OCI-LY7 (cell line): ENCODE measurements at regions not wholly inside any gene's neighbourhood (a gene's known extent, or its start where the extent isn't known, plus 50 kb on each side); places are given as distances from the start of the nearest gene placed in this dataset.

Source experiments
- BruUV-seq: library from RNA; stranded (reverse); fragments of 400-500 nt; replicated peaks from 2 replicates; lab custom pipeline; 2021; lab: Mats Ljungman, UMichigan
- CTCF ChIA-PET: fragments of 300-600 bp; sonication (Branson Sonifier 250); formaldehyde crosslinking; loops from one replicate; lab custom pipeline; 2022; ENCODE audit warnings: antibody characterized with exemption; ENCODE audit not compliant: unreplicated experiment; lab: Charles Lee
- POLR2A ChIA-PET: fragments of 300-600 bp; sonication (Branson Sonifier 250); formaldehyde crosslinking; loops from one replicate; lab custom pipeline; 2022; ENCODE audit warnings: antibody characterized with exemption; lab: Charles Lee
- DNase-seq: peaks from one replicate; pipeline ENCODE4 v3.0.0-alpha.2; 2015; ENCODE audit warnings: low spot score
- H2AFZ ChIP-seq: fragments of 200-600 bp; sonication (generic), shearing (Covaris generic); 2 replicates; pipeline ENCODE4 v1.6.1; 2014; ENCODE audit warnings: mild to moderate bottlenecking, antibody characterized with exemption, low read length, moderate library complexity
- H3K27ac ChIP-seq: fragments of 200-600 bp; sonication (generic); 2 replicates; pipeline ENCODE4 v1.5.1; 2014; ENCODE audit warnings: mixed run types, low read depth, mild to moderate bottlenecking, moderate library complexity, low read length, inconsistent platforms; ENCODE audit not compliant: poor library complexity, severe bottlenecking
- H3K36me3 ChIP-seq: fragments of 200-600 bp; sonication (generic); 2 replicates; pipeline ENCODE4 v1.6.1; 2014; ENCODE audit warnings: mild to moderate bottlenecking, antibody characterized with exemption, low read length, moderate library complexity, mixed read lengths; ENCODE audit not compliant: insufficient read depth
- H3K4me1 ChIP-seq: fragments of 200-600 bp; sonication (generic); 2 replicates; pipeline ENCODE4 v1.5.1; 2014; ENCODE audit warnings: mild to moderate bottlenecking, low read length; ENCODE audit not compliant: insufficient read depth, poor library complexity, severe bottlenecking
- H3K4me2 ChIP-seq: fragments of 200-600 bp; sonication (generic); 2 replicates; pipeline ENCODE4 v1.6.1; 2014; ENCODE audit warnings: mild to moderate bottlenecking, low read length
- H3K4me3 ChIP-seq: fragments of 200-600 bp; sonication (generic); 2 replicates; pipeline ENCODE4 v1.5.1; 2014; ENCODE audit warnings: mild to moderate bottlenecking, low read depth, low read length; ENCODE audit not compliant: poor library complexity, severe bottlenecking
- H3K79me2 ChIP-seq: fragments of 200-600 bp; sonication (generic); 2 replicates; pipeline ENCODE4 v1.6.1; 2016; ENCODE audit warnings: low read depth, mild to moderate bottlenecking, low read length, moderate library complexity, mixed read lengths; ENCODE audit not compliant: insufficient read depth
- H3K9me2 ChIP-seq: fragments of 200-600 bp; sonication (generic); 2 replicates; pipeline ENCODE4 v1.6.1; 2016; ENCODE audit warnings: mild to moderate bottlenecking, low read length, mixed read lengths; ENCODE audit not compliant: insufficient read depth
- H3K9me3 ChIP-seq: fragments of 200-600 bp; sonication (generic); 2 replicates; pipeline ENCODE4 v1.6.1; 2014; ENCODE audit warnings: mild to moderate bottlenecking, mixed run types, low read length, mixed read lengths
- H4K20me1 ChIP-seq: fragments of 200-600 bp; sonication (generic); 2 replicates; pipeline ENCODE4 v1.6.1; 2014; ENCODE audit warnings: mild to moderate bottlenecking, antibody characterized with exemption, low read length, moderate library complexity, mixed read lengths; ENCODE audit not compliant: insufficient read depth
- EZH2phosphoT487 ChIP-seq: fragments of 200-600 bp; sonication (generic); IDR thresholded peaks from 2 replicates; pipeline ENCODE4 v1.6.1; 2018; ENCODE audit warnings: low read depth, borderline replicate concordance, mild to moderate bottlenecking, mixed run types, antibody characterized with exemption, low read length, moderate library complexity, mixed read lengths
- intact Hi-C: fragments of 100-400 bp; cut with micrococcal nuclease; formaldehyde crosslinking; loops from one replicate; pipeline ENCODE4 v1.10.0; 2022; ENCODE audit not compliant: unreplicated experiment
- TF ChIP-seq, protein P1 (sequence below): fragments of 200-600 bp; sonication (generic); conservative IDR thresholded peaks from 2 replicates; pipeline ENCODE4 v1.5.1; 2014; ENCODE audit warnings: mild to moderate bottlenecking, antibody characterized with exemption, low read length, moderate library complexity, mixed read lengths

- Histone ChIP-seq H2AFZ (no peak overlapping the region), H3K36me3 (no peaks in the 10 kb centered on the region), H3K4me2 (no peak overlapping the region), H3K79me2 (no peaks in the 10 kb centered on the region), H3K4me3 (no peak overlapping the region), H4K20me1 (no peaks in the 10 kb centered on the region), H3K9me3 (no peaks in the 10 kb centered on the region), H3K27ac (no peak overlapping the region), H3K4me1 (no peaks in the 10 kb centered on the region), H3K9me2 (no peaks in the 10 kb centered on the region)
- ChIA-PET CTCF (no interaction called here), POLR2A (interaction anchor here (0.6 kb wide), 1 partner anchor 133 kb away, joined by 3 read pairs; no protein-coding TSS in a partner anchor)
- DNase-seq, result no peak
- BruUV-seq, result no TSS peak
- TF ChIP-seq, protein P1, sequence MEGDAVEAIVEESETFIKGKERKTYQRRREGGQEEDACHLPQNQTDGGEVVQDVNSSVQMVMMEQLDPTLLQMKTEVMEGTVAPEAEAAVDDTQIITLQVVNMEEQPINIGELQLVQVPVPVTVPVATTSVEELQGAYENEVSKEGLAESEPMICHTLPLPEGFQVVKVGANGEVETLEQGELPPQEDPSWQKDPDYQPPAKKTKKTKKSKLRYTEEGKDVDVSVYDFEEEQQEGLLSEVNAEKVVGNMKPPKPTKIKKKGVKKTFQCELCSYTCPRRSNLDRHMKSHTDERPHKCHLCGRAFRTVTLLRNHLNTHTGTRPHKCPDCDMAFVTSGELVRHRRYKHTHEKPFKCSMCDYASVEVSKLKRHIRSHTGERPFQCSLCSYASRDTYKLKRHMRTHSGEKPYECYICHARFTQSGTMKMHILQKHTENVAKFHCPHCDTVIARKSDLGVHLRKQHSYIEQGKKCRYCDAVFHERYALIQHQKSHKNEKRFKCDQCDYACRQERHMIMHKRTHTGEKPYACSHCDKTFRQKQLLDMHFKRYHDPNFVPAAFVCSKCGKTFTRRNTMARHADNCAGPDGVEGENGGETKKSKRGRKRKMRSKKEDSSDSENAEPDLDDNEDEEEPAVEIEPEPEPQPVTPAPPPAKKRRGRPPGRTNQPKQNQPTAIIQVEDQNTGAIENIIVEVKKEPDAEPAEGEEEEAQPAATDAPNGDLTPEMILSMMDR, result no peak
- TF ChIP-seq EZH2phosphoT487, result no peak
- intact Hi-C loops, result no loop called here
Measured at GRCh38 chr14:96987771-96988170, 190.6 kb downstream of the VRK1 start.

DNA sequence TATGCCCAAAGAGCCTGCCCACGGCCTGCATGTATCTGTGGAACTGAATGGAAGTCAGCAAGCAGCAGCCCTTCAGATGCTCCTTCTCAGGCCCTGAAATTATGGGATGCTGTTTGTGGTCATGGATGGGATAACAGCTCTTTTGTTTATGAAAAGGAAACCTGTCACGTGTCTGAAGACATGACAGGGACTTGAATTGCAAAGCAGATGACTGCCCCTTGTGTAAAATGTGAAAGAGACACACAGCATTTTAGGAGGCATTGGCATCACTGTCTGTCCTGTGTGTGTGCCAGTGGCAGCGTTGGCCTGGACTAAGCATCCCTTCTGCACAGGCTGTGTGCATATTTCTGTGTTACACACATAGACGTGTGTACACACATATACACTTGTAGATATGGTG lies 192.1 kb downstream of the VRK1 start:
- intact Hi-C loops, result no loop called here
- ChIA-PET CTCF (no interaction called here), POLR2A (interaction anchor here (0.6 kb wide), 1 partner anchor 266 kb away, joined by 3 read pairs; no protein-coding TSS in a partner anchor)
- TF ChIP-seq, protein P1, result no peak
- Histone ChIP-seq H3K9me2 (no peaks in the 10 kb centered on the region), H3K9me3 (no peaks in the 10 kb centered on the region), H3K27ac (no peak overlapping the region), H3K79me2 (no peaks in the 10 kb centered on the region), H3K4me1 (no peaks in the 10 kb centered on the region), H3K4me3 (no peak overlapping the region), H4K20me1 (no peaks in the 10 kb centered on the region), H3K36me3 (no peaks in the 10 kb centered on the region), H2AFZ (no peak overlapping the region), H3K4me2 (no peak overlapping the region)
- no peak for DNase-seq
- BruUV-seq, result no TSS peak

GRCh38 chr14:96991226-96991625 lies 194.0 kb downstream of the VRK1 start:
- Histone ChIP-seq H3K4me2 (no peak overlapping the region), H3K9me2 (no peaks in the 10 kb centered on the region), H3K36me3 (no peaks in the 10 kb centered on the region), H3K4me3 (no peak overlapping the region), H3K9me3 (no peaks in the 10 kb centered on the region), H3K4me1 (no peaks in the 10 kb centered on the region), H3K79me2 (no peaks in the 10 kb centered on the region), H3K27ac (no peak overlapping the region), H2AFZ (no peak overlapping the region), H4K20me1 (no peaks in the 10 kb centered on the region)
- POLR2A ChIA-PET, result no interaction called here
- intact Hi-C loops, result no loop called here
- no TSS peak for BruUV-seq
- DNase-seq, result no peak
- CTCF ChIA-PET, result no interaction called here
- no peak for TF ChIP-seq EZH2phosphoT487
- TF ChIP-seq, protein P1, result no peak
